NCI-H187 (cell line): ENCODE measurements at regions not wholly inside any gene's neighbourhood (a gene's known extent, or its start where the extent isn't known, plus 50 kb on each side); places are given as distances from the start of the nearest gene placed in this dataset.
"Not testable (repeated sequence)": the region's sequence is repeated elsewhere in the genome, so short reads cannot be mapped to it uniquely, and the experiment has no call there.

Experiments used
- DNase-seq, 2 experiments: peaks; one replicate each; lab custom pipeline; 2025; lab: John Stamatoyannopoulos, UW

GRCh38 chr12:131378176-131378842 lies 332.6 kb upstream of the SFSWAP start:
- DNase-seq, result no peak

GRCh38 chr12:131378861-131379665 lies 331.8 kb upstream of the SFSWAP start:
- DNase-seq, result no peak

- DNase-seq, result no peak
Measured at GRCh38 chr12:131379738-131380137, 331.2 kb upstream of the SFSWAP start.

GRCh38 chr12:131380220-131380964 lies 330.5 kb upstream of the SFSWAP start:
- no peak for DNase-seq

- no peak for DNase-seq
Measured at GRCh38 chr12:131380965-131381705, 329.8 kb upstream of the SFSWAP start.

- DNase-seq, result no peak
Measured at GRCh38 chr12:131381716-131382430, 329.0 kb upstream of the SFSWAP start.

- DNase-seq, result no peak
Measured at GRCh38 chr12:131383291-131383690, 327.6 kb upstream of the SFSWAP start.

- no peak for DNase-seq
Measured at GRCh38 chr12:131383741-131384543, 326.9 kb upstream of the SFSWAP start.

GRCh38 chr12:131384544-131384855 lies 326.4 kb upstream of the SFSWAP start:
- DNase-seq, result no peak

- DNase-seq, result no peak
Measured at GRCh38 chr12:131385313-131386166, 325.4 kb upstream of the SFSWAP start.

- no peak for DNase-seq
Measured at GRCh38 chr12:131386167-131386521, 324.7 kb upstream of the SFSWAP start.

- no peak for DNase-seq
Measured at GRCh38 chr12:131386781-131387180, 324.1 kb upstream of the SFSWAP start.

- no peak for DNase-seq
Measured at GRCh38 chr12:131387281-131388163, 323.4 kb upstream of the SFSWAP start.

GRCh38 chr12:131388164-131389053 lies 322.5 kb upstream of the SFSWAP start:
- not testable (repeated sequence) for DNase-seq

- DNase-seq, result no peak
Measured at GRCh38 chr12:131389054-131390013, 321.6 kb upstream of the SFSWAP start.
